ENCODE measurements at regions not wholly inside any gene's neighbourhood (a gene's known extent, or its start where the extent isn't known, plus 50 kb on each side); places are given as distances from the start of the nearest gene placed in this dataset.

DNA sequence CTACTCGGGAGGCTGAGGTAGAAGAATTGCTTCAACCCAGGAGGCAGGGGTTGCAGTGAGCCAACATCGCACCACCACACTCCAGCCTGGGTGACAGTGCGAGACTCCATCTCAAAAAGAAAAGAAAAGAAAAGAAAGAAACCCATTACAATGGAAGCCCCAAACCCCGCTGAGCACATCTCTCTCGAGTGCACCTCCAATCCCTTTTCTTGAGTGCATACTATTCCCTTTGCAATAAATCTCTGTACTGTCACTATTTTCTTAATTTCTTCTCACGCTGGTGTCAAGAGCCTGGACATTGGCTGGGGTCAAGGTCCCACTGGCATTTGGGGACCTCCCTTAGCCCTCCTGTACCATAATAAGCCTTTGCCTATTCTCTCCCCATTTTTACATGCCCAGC is 398.4 kb upstream of the EEF2KMT start:
- no peak for DNase-seq (ENCODE audit: extremely low spot score in 2 of 2)
- no peaks in the 10 kb centered on the region for H3K36me3 ChIP-seq
- no peaks in the 10 kb centered on the region for H3K27me3 ChIP-seq
- H3K4me1 ChIP-seq = no peaks in the 10 kb centered on the region
- no peak overlapping the region for H3K4me3 ChIP-seq
- intact Hi-C loops (cut with DNase I) = no loop called here
- no peaks in the 10 kb centered on the region for H3K9me3 ChIP-seq
- no peak for TF ChIP-seq POLR2AphosphoS5 (IDR thresholded peaks at IDR 0.05; ENCODE audit: insufficient read depth in 1 of 2, low read depth in 1 of 2)
- TF ChIP-seq, protein P1, sequence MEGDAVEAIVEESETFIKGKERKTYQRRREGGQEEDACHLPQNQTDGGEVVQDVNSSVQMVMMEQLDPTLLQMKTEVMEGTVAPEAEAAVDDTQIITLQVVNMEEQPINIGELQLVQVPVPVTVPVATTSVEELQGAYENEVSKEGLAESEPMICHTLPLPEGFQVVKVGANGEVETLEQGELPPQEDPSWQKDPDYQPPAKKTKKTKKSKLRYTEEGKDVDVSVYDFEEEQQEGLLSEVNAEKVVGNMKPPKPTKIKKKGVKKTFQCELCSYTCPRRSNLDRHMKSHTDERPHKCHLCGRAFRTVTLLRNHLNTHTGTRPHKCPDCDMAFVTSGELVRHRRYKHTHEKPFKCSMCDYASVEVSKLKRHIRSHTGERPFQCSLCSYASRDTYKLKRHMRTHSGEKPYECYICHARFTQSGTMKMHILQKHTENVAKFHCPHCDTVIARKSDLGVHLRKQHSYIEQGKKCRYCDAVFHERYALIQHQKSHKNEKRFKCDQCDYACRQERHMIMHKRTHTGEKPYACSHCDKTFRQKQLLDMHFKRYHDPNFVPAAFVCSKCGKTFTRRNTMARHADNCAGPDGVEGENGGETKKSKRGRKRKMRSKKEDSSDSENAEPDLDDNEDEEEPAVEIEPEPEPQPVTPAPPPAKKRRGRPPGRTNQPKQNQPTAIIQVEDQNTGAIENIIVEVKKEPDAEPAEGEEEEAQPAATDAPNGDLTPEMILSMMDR (IDR thresholded peaks at IDR 0.05) = no peak
- TF ChIP-seq POLR2A (IDR thresholded peaks at IDR 0.05) = no peak
- H3K27ac ChIP-seq = no peak overlapping the region

DNA sequence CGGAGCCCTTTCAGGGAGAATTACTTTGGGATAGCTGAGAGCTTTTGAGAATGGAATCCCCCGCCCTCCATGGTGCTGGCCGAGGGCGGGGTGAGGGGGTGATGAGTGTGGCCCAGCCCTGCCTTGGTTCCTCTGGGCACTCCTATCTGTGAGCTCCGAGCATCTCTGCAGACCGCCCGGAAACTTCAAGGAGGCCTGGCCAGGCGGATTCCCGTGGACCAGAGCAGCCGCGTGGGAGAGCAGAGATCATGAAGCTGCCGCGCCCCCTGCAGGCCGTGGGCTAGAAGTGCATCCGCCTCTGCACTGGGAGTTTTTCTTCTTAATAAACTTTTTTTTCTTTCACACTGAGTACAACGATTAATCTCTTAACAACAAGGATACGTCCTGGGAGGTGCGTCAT is 392.9 kb upstream of the EEF2KMT start:
- Histone ChIP-seq H3K36me3 (no peaks in the 10 kb centered on the region), H3K4me1 (no peaks in the 10 kb centered on the region), H3K9me3 (no peaks in the 10 kb centered on the region), H3K4me3 (no peak overlapping the region), H3K27ac (no peak overlapping the region), H3K27me3 (no peaks in the 10 kb centered on the region)
- TF ChIP-seq, protein P1 (IDR thresholded peaks at IDR 0.05) = peak in 1 of 3 experiments; percentile 37
- TF ChIP-seq POLR2A (IDR thresholded peaks at IDR 0.05) = no peak
- no peak for DNase-seq (ENCODE audit: extremely low spot score in 2 of 2)
- intact Hi-C loops (cut with DNase I) = no loop called here

DNA sequence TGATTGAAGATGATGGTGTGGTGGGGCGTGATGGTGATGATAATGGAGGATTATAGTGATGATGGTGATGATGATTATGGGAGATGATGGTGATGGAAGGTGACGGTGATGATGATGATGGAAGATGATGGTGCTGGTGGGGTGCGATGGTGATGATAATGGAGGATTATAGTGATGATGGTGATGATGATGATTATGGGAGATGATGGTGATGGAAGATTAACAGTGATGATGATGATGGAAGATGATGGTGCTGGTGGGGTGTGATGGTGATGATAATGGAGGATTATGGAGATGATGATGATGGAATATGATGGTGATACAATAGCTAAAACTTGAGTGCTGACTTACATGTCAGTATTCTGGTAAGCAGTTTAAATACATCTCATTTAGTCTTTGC is 391.0 kb upstream of the EEF2KMT start:
- no peak for TF ChIP-seq POLR2A (IDR thresholded peaks at IDR 0.05)
- TF ChIP-seq, protein P1 (IDR thresholded peaks at IDR 0.05) = no peak
- no peak for TF ChIP-seq POLR2AphosphoS5 (IDR thresholded peaks at IDR 0.05; ENCODE audit: insufficient read depth in 1 of 2, low read depth in 1 of 2)
- H3K36me3 ChIP-seq = no peaks in the 10 kb centered on the region
- no peaks in the 10 kb centered on the region for H3K27me3 ChIP-seq
- no peak for DNase-seq (ENCODE audit: extremely low spot score in 2 of 2)
- no peak overlapping the region for H3K27ac ChIP-seq
- H3K4me1 ChIP-seq = no peaks in the 10 kb centered on the region
- no peaks in the 10 kb centered on the region for H3K9me3 ChIP-seq
- no peak overlapping the region for H3K4me3 ChIP-seq
- intact Hi-C loops (cut with DNase I) = no loop called here

DNA sequence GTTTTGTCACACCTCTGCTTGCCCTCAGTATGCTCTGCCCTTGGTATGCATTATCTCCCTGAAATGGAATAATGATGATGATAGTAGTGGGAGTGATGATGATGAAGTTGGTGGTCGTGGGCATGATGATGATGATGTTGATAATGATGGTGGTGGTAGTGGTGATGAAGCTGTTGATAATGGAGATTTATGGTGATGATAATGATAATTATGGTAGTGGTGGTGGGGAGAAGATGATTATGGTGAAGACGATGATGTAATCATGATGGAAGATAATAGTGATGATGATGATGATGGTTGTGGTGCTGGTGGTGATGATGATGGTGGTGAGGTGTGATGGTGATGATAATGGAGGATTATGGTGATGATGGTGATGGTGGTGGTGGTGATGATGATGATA is 390.1 kb upstream of the EEF2KMT start:
- H3K4me1 ChIP-seq = no peaks in the 10 kb centered on the region
- no peak for DNase-seq (ENCODE audit: extremely low spot score in 2 of 2)
- no peak overlapping the region for H3K27ac ChIP-seq
- TF ChIP-seq, protein P1 (IDR thresholded peaks at IDR 0.05) = no peak
- TF ChIP-seq POLR2AphosphoS5 (IDR thresholded peaks at IDR 0.05; ENCODE audit: insufficient read depth in 1 of 2, low read depth in 1 of 2) (no peak), POLR2A (IDR thresholded peaks at IDR 0.05) (no peak)
- no peaks in the 10 kb centered on the region for H3K27me3 ChIP-seq
- no peak overlapping the region for H3K4me3 ChIP-seq
- H3K9me3 ChIP-seq = no peaks in the 10 kb centered on the region
- H3K36me3 ChIP-seq = no peaks in the 10 kb centered on the region
- intact Hi-C loops (cut with DNase I) = no loop called here

DNA sequence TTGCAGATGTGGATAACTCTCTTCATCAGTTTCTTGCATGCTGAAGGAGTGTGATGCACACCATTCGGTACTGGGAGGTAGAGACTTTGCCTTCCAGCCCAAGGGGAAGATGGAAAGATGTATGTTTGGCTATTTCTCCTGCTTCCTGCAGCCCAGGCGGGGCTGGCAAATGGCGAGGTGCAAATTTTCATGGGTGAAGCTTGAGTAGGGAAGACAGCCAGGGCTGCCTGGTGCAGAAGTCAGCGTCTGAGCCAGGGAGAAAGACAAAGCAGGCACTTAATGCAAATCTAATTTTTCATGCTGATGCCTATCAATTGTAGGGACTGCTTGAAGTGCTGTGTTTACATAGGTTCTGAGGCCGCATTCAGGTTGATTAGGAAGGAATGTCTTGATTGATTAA is 384.7 kb upstream of the EEF2KMT start:
- H3K4me1 ChIP-seq = no peaks in the 10 kb centered on the region
- TF ChIP-seq POLR2AphosphoS5 (IDR thresholded peaks at IDR 0.05; ENCODE audit: insufficient read depth in 1 of 2, low read depth in 1 of 2) (no peak), POLR2A (IDR thresholded peaks at IDR 0.05) (no peak)
- TF ChIP-seq, protein P1 (IDR thresholded peaks at IDR 0.05) = no peak
- no peaks in the 10 kb centered on the region for H3K36me3 ChIP-seq
- no peak overlapping the region for H3K4me3 ChIP-seq
- H3K9me3 ChIP-seq = no peaks in the 10 kb centered on the region
- no peaks in the 10 kb centered on the region for H3K27me3 ChIP-seq
- no peak for DNase-seq (ENCODE audit: extremely low spot score in 2 of 2)
- H3K27ac ChIP-seq = no peak overlapping the region
- intact Hi-C loops (cut with DNase I) = no loop called here

Data from vagina (tissue), 2 donors.